NCI-H1092 treated with DMSO at 0.1 percent for 48 hours (cell line): ENCODE measurements at regions not wholly inside any gene's neighbourhood (a gene's known extent, or its start where the extent isn't known, plus 50 kb on each side); places are given as distances from the start of the nearest gene placed in this dataset.

Experiments
- DNase-seq: peaks from one replicate; lab custom pipeline; 2025; lab: John Stamatoyannopoulos, UW

DNA sequence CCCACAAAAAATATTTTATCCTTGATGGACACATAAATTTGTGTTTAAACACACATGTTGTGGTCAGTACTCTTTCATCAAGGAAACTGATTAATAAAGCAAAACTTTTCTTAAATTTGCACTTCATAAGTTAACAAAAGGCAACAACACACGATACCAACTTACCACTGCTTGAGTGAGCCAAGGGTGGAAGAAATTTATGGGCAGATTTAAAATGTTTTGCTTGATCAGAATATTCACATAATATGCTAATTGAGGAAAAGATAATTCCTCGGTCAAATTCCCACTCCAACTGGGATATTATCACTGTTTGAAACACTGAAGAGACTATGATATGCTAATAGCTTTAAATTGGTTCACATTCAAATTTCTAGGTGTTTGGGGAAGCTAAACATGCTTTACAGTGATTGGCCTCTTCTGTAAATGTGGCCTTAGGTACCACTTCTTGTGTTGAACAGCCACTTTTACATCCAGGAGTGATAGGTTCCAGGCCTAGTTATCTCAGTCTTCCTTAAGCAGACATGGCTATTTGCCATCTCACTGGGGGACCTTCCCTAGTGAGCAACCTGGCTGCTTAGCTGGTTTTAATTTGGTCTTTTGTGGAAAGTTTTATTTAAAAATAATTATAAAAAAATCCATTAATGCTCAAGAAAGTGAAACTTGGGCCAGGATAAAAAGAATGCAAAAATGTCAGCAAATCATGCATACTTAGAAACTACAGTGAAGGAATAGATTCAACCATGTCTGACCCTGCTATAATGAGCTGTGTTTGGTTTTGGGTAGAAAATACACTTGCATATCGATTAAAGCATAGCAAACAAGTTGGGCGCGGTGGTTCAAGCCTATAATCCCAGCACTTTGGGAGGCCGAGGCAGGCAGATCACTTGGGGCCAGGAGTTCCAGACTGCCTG lies 221.2 kb upstream of the MAP3K7 start:
- no peak for DNase-seq

DNA sequence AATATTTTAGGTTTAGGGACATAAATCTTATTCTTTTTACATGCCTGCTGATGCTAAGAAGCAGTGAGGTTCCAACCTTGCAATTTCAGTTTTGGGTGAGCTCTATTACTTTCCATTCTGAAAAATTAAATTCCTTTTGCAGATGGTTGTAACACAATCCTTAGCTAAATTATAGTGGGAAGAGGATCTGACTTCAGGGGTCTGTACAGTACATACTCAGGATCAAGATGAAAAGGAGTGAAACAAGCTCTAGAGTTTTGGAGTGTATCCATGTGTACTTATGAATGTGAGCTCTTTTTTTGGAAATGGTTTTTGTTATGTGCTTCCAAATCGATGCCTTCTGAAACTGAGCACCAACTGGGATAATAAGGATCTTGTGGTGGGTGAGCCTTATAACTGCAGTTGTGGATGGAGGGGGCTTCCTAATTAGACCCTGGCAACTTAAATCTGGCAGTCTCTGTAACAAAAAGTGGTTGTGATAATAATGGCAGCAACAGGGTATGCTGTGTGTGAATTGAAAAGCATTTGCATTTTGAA lies 218.8 kb upstream of the MAP3K7 start:
- peak; percentile 56 for DNase-seq

DNA sequence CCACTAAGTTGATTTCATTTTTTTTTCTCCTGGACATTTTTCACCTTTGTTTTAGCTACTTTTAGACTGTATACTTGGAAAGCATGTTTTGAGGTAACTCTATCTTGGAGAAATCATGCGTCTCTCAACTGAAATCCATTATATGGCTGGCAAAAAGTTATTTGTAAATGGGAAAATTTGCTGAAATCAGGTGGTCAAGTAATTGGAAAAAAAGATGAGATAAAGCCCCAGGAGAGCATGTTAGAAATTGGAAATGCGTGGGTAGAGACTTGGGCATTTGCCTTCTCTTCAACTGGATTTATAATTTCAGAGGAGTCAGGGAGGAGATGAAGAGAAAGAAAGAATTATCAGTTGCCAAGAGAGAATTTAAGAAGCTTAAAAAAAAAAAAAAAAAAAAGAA lies 217.1 kb upstream of the MAP3K7 start:
- DNase-seq: no peak

DNA sequence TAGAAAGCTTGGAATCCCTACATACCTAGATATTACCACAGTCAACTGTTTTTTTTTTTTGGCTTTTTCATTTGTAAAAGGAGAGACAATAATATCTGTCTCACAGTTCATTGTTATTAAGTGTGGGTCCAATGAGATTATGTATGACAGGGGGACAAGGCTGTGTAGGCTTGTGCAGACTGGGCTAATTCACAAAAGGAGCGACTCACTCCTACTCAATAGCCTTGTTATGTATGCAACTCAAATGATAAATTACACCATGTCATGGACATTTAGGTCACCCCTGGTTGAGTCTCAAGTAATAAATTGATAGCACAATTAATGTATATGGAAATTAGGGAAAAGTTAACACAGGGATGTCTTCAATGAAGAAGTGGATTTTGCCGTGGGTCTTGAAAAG lies 208.2 kb upstream of the MAP3K7 start:
- DNase-seq: no peak

DNA sequence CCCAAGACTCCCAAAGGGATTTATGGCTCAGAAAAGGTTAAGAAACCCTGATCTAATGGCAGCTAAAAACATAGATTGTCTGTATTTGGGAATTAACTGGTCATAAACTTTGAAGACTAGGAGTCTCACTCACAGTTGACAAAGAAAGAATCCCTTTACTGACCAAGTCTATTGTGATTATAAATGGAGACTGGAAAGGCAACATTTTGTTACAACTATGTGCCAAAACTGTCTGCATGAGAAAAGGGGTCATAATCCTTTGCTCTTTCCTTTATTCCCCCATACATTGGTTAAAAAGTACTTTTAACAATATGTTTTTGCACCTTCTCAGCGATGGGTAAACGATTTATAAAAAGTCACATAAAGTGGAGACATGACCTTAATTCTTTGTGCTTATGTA lies 206.9 kb upstream of the MAP3K7 start:
- DNase-seq: no peak

DNA sequence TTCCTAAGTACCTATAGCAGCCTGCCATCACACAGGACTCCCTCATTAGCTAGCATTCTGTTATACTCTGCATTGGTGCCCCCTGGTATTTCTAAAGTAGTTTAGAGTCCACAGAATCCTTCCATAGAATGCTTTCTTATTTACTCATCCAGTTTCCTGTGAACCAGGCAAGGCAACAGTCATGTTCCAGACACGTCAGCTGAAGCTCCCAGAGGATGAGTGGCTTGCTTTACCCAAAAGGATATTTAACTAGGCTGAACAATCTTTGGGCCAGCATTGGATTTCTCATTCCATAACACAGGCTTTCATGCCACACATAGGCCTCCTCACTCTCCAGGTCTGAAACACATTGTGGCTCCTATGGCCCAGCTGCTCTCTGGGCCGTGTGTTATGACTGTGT lies 203.8 kb upstream of the MAP3K7 start:
- no peak for DNase-seq

DNA sequence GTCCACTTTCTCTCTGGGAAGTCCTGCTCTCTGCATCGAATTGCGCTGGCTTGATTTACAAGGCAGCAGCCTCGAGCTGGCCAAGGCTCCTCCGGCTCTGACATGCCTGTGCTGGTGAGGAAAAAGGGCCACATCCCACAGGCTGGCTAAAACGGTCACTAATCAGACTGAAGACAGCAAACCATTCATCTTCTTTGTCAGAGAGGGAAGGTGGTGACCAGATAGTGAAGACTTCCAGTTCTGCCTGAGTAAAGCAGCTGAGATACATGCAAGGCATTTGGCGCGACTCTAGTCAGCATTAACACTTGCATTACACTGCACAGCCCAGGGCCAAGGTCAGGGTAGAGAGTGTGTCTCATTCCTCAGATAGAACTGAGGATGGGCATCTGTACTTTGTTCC lies 203.2 kb upstream of the MAP3K7 start:
- DNase-seq: no peak

DNA sequence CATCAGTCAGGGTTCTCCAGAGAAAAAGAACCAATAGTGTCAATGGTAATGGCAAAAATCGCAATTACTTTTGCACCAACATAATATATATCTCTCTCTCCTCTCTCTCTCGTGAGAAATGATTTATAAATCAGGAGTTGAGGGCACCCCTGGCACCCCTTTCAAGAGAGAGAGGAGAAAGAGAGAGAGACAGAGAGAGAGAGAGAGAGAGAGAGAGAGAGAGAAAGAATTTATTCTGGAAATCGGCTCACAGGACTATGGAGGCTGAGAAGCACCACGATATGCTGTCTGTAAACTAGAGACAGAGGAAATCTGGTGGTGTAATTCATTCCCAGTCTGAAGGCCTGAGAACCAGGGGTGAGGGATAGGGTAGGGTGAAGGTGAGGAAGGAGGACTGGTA lies 201.9 kb upstream of the MAP3K7 start:
- no peak for DNase-seq

DNA sequence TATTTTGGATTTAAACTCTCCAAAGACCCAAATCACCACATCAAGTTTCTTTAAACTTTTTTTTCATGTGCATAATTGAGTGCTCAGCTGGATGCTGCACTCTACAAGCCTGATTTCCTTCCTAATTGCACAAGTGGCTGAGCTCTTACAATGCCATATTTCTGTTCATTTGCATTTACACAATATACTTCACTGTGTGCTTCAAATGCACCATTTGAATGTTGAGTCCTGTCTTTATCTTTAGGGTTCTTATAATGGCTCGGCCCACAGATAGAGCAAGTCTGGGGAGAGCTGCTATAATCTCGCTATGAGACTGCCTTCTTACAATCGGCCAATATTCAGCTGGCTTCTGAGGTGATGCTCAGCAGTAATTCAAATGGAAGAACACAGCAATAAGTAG lies 200.6 kb upstream of the MAP3K7 start:
- no peak for DNase-seq

DNA sequence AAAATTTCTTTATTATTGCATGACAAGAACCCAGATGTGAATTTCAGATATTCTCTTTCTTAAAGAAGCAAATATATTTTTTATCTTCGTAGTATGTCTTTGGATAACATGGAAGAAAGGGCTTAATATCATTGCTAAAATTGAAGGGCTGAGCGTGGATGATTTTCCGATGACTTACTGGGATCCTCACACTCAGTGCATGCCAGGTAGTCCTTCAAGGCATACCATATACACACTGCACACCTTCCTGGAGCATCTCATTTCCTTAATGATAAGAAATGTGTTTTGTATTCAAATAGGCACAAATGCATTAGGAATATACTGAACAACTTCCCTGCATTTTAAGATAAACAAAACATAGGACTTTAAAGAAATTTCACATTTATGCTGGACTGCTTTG lies 193.9 kb upstream of the MAP3K7 start:
- no peak for DNase-seq

DNA sequence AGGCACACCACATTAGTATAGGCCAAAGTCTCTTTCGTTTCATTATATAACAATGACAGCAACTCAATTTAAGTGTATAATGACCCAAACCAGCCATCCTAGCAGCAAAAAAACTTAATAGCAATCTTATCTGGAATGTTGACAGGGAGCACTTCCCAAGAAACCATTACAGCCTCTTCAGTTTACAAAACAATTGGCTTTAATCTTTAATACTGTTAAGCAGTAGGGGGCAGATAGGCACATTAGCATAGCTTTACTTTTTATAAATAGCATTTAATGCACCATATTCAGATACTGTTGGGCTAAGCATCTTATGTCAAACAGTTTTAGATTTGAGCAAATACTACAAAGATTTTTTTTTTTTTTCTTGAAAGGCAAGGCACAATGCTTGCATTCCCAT lies 193.3 kb upstream of the MAP3K7 start:
- DNase-seq: no peak

DNA sequence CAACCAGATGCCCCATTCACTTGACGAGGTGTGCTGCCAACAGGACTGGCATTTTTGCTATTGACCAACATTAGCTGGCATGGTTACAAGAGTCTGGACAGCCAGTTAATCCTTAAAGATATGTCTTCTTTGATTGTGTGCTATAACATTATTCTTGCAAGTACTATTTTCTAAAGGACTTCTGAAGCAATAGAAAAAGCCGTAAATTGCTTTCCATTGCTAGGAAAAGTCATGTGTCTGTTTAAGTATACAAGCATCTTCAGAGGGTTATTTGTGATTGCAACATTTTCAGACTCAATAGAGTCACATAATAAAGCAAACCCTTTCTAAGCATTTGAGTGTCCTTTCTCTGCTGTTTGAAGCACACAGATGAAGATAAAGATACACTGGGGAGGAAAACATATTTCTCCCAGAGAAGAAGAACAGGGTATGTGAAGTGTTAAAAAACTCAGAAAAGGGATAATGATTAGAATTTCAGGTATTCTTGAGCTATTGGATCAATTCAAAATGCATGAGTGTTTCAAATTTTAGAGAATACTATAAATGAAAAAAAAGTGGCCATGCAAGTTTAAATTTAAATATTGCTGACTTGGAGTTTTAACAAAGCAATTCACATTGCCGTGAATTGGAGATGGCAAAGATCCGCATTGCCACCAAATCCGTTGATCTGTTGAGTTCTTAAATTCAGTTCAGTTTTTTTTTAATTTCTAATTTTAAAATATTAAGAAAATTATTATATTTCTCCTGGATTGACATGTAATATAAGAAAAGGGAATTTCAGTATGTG lies 191.7 kb upstream of the MAP3K7 start:
- no peak for DNase-seq

DNA sequence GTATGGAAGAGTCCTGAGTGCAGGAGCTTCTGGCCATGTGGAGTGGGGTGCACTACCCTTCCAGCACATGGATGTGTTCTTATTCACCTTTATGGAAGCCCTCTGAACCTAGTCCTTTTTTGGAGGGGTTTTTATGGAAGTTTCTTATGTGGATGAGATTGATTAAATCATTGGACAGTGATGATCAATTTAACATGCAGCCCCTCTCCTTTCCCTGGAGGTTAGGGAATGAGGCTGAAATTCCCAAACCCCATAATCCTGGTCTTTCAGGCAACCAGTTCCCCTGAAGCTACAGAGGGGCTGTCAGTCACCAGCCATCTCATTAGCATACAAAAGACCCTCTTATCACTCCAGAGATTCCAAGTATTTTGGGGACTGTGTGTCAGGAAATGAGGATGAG lies 183.9 kb upstream of the MAP3K7 start:
- DNase-seq: no peak

DNA sequence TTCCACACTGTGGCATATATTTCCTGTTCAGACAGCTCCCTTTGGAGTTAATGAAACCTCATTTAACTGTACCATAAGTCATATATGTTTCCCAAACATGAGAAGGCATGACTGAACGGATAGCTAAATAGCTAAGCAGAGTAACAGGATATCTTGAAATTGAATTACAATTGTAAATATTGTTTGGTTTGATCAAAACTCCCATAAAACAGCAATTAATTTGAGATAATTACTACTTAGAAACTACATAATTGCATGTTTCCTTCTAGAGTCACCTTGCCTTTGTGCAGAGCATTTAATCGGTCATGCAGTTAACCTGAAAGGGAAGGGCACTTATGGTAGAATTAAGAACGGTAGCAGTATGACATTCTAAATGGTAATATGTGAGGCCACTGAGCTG lies 179.0 kb upstream of the MAP3K7 start:
- no peak for DNase-seq

DNA sequence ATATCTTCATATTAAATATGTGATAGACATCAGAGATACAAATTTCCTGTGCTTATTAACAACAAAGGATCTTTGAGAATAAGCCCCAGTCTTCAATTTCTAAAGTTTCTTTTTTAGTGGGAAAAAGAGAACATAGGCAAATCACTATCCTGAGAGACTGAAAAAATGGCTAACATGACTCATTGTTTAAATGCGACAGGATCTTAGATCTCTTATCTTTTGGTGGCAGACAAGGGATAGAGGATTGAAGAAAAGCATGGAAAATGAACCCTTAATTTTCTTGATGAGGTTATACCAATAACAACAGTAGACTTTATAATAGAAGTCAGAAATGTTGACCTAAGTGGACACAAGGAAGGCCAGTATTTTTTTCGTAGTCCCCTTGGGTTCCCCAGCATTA lies 178.6 kb upstream of the MAP3K7 start:
- no peak for DNase-seq

DNA sequence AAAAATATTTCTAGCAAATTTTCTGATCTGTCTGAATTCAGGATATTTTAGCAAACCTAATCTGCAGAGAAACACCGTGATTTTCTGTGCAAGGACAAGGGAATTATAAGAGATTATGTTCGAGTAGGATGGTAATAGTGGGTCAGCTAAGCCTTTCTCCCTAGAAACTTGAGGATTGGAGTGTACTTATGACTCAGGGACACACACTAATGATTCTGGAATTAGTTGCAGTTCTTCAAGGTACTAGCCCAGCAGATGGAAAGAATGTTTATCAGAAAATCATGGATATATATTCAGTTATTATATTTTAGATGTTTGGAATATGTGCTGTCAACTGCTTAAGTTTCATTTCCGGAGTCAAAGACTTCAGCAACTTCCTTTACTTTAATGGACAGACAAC lies 177.1 kb upstream of the MAP3K7 start:
- DNase-seq: no peak

DNA sequence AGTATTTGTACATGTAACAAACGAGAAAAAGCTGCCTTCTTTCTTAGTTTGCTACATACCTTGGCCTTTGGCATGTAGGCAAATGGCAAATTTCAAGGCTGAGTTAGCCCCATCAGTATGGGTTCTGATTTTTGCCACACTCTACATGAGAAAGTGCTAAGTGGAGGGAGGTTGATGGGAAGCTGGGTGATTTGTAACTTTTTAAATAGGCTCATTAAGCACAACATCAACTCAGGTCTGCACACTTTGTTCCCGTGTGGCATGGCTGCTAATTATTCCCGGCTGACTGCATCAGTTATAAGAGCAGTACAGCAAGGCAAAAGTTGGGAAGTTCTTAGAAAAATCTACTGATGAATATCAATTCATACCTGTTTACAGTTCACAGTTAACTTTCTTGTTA lies 172.8 kb upstream of the MAP3K7 start:
- DNase-seq: no peak

DNA sequence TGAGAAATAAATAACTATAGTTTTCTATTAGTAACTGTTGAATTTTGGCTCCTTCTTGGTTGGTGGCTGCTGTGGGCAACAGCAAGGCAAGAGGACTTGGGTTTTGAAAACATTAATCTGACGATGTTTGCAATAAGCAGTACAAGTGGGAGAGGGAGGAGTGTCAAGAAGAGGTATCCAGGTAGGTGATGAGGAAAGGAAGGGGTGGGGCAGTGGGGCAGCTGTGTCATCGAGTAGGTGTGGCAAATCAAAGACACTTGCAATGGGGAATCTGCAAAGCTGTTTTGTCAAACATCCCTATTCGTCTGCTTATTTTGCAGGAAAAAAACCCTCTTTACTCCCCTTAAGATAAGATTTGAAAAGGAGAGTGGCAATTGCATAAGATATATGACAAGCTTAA lies 171.9 kb upstream of the MAP3K7 start:
- no peak for DNase-seq

DNA sequence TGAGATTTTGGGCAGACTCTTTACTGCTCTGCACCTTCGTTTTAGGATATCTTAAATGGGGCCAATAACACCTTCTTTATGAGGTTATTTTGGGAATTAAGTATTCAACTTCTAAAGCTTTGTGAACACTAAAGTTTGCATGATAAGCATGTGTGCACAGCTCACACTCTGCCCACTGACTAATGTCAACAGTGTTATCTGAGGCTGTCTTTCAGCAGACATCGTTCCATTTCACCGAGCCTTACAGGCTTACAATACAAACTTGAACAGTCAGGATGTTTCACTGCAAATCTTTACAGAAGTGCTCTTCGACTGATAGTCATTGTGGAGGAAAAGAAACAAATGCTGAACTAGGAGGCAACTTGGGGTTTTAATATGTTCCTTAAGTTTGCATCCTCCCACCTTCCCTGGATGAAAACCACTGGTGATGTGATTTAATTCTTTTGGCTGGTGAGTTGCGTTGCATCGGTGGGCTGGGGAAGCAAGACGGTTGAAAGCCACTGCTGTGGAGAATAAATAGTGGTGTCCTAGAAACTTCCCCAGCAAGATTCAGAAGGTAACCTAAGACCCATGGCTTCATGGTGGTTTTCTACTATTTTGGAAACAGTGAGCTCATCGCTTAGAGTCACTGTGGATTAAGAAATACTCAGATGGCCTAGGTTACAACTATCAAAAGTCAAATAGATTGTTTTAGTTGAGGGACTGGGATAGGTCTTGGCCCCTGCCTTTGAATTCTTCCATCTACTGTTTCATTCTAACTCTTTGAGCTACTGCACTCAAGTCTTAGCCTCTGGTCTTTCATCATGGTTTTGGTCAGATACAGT lies 167.2 kb upstream of the MAP3K7 start:
- no peak for DNase-seq

DNA sequence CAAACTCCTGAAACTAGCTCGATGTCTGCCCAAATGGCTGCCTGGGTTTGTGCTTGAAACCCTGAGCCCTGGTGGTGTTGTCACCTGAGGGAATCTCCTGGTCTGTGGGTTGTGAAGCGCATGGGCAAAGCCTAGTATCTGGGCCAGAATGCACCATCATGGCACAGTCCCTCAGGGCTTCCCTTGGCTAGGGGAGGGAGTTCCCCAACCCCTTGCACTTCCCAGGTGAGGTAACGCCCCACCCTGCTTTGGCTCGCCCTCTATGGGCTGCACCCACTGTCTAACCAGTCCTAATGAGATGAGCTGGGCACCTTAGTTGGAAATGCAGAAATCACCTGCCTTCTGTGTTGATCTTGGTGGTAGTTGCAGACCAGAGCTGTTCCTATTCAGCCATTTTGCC lies 152.9 kb upstream of the MAP3K7 start:
- no peak for DNase-seq

DNA sequence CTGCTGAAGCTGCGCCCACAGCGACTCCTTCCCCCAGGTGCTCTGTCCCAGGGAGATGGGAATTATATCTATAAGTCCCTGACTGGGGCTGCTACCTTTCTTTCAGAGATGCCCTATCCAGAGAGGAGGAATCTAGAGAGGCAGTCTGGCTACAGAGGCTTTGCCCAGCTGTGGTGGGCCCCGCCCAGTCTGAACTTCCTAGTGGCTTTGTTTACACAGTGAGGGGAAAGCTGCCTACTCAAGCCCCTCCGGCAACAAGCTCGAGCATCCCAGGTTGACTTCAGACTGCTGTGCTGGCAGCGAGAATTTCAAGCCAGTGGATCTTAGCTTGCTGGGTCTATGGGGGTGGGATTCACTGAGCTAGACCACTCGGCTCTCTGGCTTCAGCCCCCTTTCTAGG lies 152.5 kb upstream of the MAP3K7 start:
- no peak for DNase-seq

DNA sequence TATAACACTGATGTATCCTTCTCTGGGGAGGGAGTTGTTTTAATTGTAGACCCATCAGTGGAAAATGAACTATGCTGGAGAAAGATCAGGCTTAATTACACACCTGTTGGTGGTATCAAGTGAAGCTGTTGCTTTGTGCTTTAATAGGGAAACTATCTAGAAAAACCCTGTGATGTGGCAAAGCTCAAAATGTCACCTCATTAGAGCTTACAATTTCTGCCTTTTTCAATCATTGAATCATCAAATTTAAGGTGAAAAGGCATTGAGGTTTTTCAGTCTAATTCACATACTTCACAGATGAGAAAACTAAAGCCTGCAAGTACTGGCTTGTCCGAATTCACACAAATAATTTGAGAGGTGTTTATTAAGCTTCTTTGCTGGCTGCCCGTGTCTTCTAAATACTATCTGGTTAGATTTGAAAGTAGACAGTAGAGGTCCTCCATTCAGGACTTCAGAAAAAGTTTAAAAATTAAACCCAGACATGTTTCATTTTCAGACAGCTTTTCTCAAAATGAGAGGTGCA lies 143.3 kb upstream of the MAP3K7 start:
- DNase-seq: no peak
